Neural progenitor cell (in vitro differentiated cells): ENCODE measurements at regions not wholly inside any gene's neighbourhood (a gene's known extent, or its start where the extent isn't known, plus 50 kb on each side); places are given as distances from the start of the nearest gene placed in this dataset.

Experiments used
- EZH2 ChIP-seq: fragments of 200-600 bp; sonication (generic); IDR thresholded peaks from 2 replicates; pipeline ENCODE4 v1.6.1; 2017; ENCODE audit warnings: antibody characterized with exemption, mild to moderate bottlenecking, moderate library complexity
- EZH2phosphoT487 ChIP-seq: fragments of 200-600 bp; sonication (generic); IDR thresholded peaks from 2 replicates; pipeline ENCODE4 v1.6.1; 2017; ENCODE audit warnings: antibody characterized with exemption
- TF ChIP-seq, protein P1 (sequence below): fragments of 200-600 bp; sonication (generic); IDR thresholded peaks from 2 replicates; pipeline ENCODE4 v1.5.1; 2017; ENCODE audit warnings: antibody characterized with exemption, mild to moderate bottlenecking

- TF ChIP-seq EZH2phosphoT487, result no peak
- TF ChIP-seq, protein P1, sequence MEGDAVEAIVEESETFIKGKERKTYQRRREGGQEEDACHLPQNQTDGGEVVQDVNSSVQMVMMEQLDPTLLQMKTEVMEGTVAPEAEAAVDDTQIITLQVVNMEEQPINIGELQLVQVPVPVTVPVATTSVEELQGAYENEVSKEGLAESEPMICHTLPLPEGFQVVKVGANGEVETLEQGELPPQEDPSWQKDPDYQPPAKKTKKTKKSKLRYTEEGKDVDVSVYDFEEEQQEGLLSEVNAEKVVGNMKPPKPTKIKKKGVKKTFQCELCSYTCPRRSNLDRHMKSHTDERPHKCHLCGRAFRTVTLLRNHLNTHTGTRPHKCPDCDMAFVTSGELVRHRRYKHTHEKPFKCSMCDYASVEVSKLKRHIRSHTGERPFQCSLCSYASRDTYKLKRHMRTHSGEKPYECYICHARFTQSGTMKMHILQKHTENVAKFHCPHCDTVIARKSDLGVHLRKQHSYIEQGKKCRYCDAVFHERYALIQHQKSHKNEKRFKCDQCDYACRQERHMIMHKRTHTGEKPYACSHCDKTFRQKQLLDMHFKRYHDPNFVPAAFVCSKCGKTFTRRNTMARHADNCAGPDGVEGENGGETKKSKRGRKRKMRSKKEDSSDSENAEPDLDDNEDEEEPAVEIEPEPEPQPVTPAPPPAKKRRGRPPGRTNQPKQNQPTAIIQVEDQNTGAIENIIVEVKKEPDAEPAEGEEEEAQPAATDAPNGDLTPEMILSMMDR, result no peak
- TF ChIP-seq EZH2, result no peak
Observed at GRCh38 chrX:40809210-40809609, 73.9 kb upstream of the MED14 start.
